Keratinocyte (primary cell): ENCODE measurements at regions not wholly inside any gene's neighbourhood (a gene's known extent, or its start where the extent isn't known, plus 50 kb on each side); places are given as distances from the start of the nearest gene placed in this dataset.

Experiments
- DNase-seq: peaks from one replicate; pipeline ENCODE4 v3.0.0-alpha.2; 2011; ENCODE audit warnings: low read depth, missing footprints, low spot score
- FAIRE-seq: peaks from 2 replicates; lab custom pipeline; 2011; peaks lifted over from hg19 to GRCh38; lab: Jason Lieb, UNC
- H2AFZ ChIP-seq: 2 replicates; pipeline ENCODE4 v1.6.0; 2012; ENCODE audit warnings: low read length, control low read depth, inconsistent platforms; ENCODE audit not compliant: control insufficient read depth
- H3K27ac ChIP-seq: 2 replicates; pipeline ENCODE4 v1.5.1; 2011; ENCODE audit warnings: low read length; ENCODE audit not compliant: control insufficient read depth, insufficient read depth
- H3K27me3 ChIP-seq: 3 replicates; pipeline ENCODE4 v1.6.0; 2011; ENCODE audit warnings: low read length; ENCODE audit not compliant: control insufficient read depth, insufficient read depth; ENCODE audit errors: extremely low read depth
- H3K36me3 ChIP-seq, 2 experiments: 2 replicates in 1 of 2; 3 replicates in 1 of 2; pipeline ENCODE4 v1.5.1; 2011; ENCODE audit warnings: low read length in 2 of 2, mild to moderate bottlenecking in 1 of 2; ENCODE audit not compliant: control insufficient read depth in 2 of 2, insufficient read depth in 2 of 2; ENCODE audit errors: extremely low read depth in 1 of 2
- H3K4me1 ChIP-seq: 3 replicates; pipeline ENCODE4 v1.5.1; 2011; ENCODE audit warnings: low read length; ENCODE audit not compliant: control insufficient read depth, insufficient read depth; ENCODE audit errors: extremely low read depth
- H3K4me2 ChIP-seq: 3 replicates; pipeline ENCODE4 v1.6.0; 2011; ENCODE audit warnings: low read depth, low read length; ENCODE audit not compliant: control insufficient read depth, insufficient read depth; ENCODE audit errors: extremely low read depth
- H3K4me3 ChIP-seq, 3 experiments: fragments of 200-600 bp in 1 of 3; sonication (generic) in 1 of 3; 2 replicates in 2 of 3; 3 replicates in 1 of 3; pipeline ENCODE4 v1.5.1; 2011 to 2016; ENCODE audit warnings: low read length in 3 of 3, mild to moderate bottlenecking in 3 of 3, control low read depth in 2 of 3, inconsistent platforms in 1 of 3, low read depth in 1 of 3, mixed read lengths in 1 of 3, mixed run types in 1 of 3, moderate library complexity in 1 of 3; ENCODE audit not compliant: control insufficient read depth in 2 of 3, insufficient read depth in 2 of 3; ENCODE audit errors: extremely low read depth in 1 of 3
- H3K79me2 ChIP-seq: 2 replicates; pipeline ENCODE4 v1.6.0; 2012; ENCODE audit warnings: low read length; ENCODE audit not compliant: control insufficient read depth, insufficient read depth
- H3K9ac ChIP-seq: 3 replicates; pipeline ENCODE4 v1.6.0; 2011; ENCODE audit warnings: low read length; ENCODE audit not compliant: control insufficient read depth, insufficient read depth; ENCODE audit errors: extremely low read depth
- H3K9me1 ChIP-seq: 3 replicates; pipeline ENCODE4 v1.6.0; 2011; ENCODE audit warnings: low read length; ENCODE audit not compliant: control insufficient read depth, insufficient read depth; ENCODE audit errors: extremely low read depth
- H3K9me3 ChIP-seq: 2 replicates; pipeline ENCODE4 v1.5.1; 2012; ENCODE audit warnings: low read depth, low read length; ENCODE audit not compliant: control insufficient read depth
- H4K20me1 ChIP-seq: 3 replicates; pipeline ENCODE4 v1.6.0; 2011; ENCODE audit warnings: low read length; ENCODE audit not compliant: control insufficient read depth, insufficient read depth; ENCODE audit errors: extremely low read depth
- CTCF ChIP-seq, 3 experiments: IDR thresholded peaks in 1 of 3; conservative IDR thresholded peaks in 1 of 3; optimal IDR thresholded peaks in 1 of 3; 2 replicates in 2 of 3; 3 replicates in 1 of 3; pipeline versions ENCODE3 to v1.5.1; 2011; ENCODE audit warnings: low read length in 3 of 3, mild to moderate bottlenecking in 3 of 3, moderate library complexity in 2 of 3, control low read depth in 1 of 3, inconsistent platforms in 1 of 3; ENCODE audit not compliant: insufficient read depth in 2 of 3; ENCODE audit errors: extremely low read depth in 1 of 3
- EZH2 ChIP-seq: IDR thresholded peaks from one replicate; pipeline ENCODE4 v1.6.1; 2012; ENCODE audit warnings: inconsistent platforms, mild to moderate bottlenecking, low read length, moderate library complexity
- dilution Hi-C: fragments of 300-500 bp; cut with MboI; formaldehyde crosslinking; loops from one replicate; pipeline ENCODE4 v1.7.0; 2020; ENCODE audit warnings: low sequenced_read_pairs; ENCODE audit not compliant: extremely low pct_ligation_motif_present

- no peaks in the 10 kb centered on the region for H3K36me3 ChIP-seq
- H3K4me1 ChIP-seq = no peaks in the 10 kb centered on the region
- no peaks in the 10 kb centered on the region for H3K9me3 ChIP-seq
- no peak for DNase-seq
- H3K9ac ChIP-seq = no peak overlapping the region
- no peak for FAIRE-seq
- H3K79me2 ChIP-seq = no peaks in the 10 kb centered on the region
- dilution Hi-C loops = no loop called here
- TF ChIP-seq EZH2 = no peak
- TF ChIP-seq CTCF (optimal IDR thresholded peaks at IDR 0.05 in 1 of 3, IDR thresholded peaks at IDR 0.05 in 1 of 3, conservative IDR thresholded peaks at IDR 0.05 in 1 of 3; ENCODE audit: extremely low read depth in 1 of 3, insufficient read depth in 2 of 3, low read length in 3 of 3) = no peak
- H3K9me1 ChIP-seq = no peaks in the 10 kb centered on the region
- H2AFZ ChIP-seq = no peak overlapping the region
- no peak overlapping the region for H3K27ac ChIP-seq
- H3K4me2 ChIP-seq = no peak overlapping the region
- peaks cover 73% of the 10 kb centered on the region for H3K27me3 ChIP-seq
- H3K4me3 ChIP-seq = no peak overlapping the region
- peaks cover 2% of the 10 kb centered on the region for H4K20me1 ChIP-seq
Observed at GRCh38 chr15:70558406-70559264, 204.7 kb downstream of the UACA start.

- FAIRE-seq = no peak
- Histone ChIP-seq H3K4me1 (no peaks in the 10 kb centered on the region), H3K79me2 (no peaks in the 10 kb centered on the region), H3K27ac (no peak overlapping the region), H4K20me1 (peaks cover 2% of the 10 kb centered on the region), H3K4me2 (no peak overlapping the region), H3K27me3 (peaks cover 73% of the 10 kb centered on the region), H3K9me3 (no peaks in the 10 kb centered on the region), H3K36me3 (no peaks in the 10 kb centered on the region), H3K9ac (no peak overlapping the region), H2AFZ (no peak overlapping the region), H3K9me1 (no peaks in the 10 kb centered on the region), H3K4me3 (no peak overlapping the region)
- TF ChIP-seq CTCF (optimal IDR thresholded peaks at IDR 0.05 in 1 of 3, IDR thresholded peaks at IDR 0.05 in 1 of 3, conservative IDR thresholded peaks at IDR 0.05 in 1 of 3; ENCODE audit: extremely low read depth in 1 of 3, insufficient read depth in 2 of 3, low read length in 3 of 3) = no peak
- DNase-seq = no peak
- dilution Hi-C loops = no loop called here
Observed at GRCh38 chr15:70557521-70558258, 205.7 kb downstream of the UACA start.
